ENCODE measurements at regions not wholly inside any gene's neighbourhood (a gene's known extent, or its start where the extent isn't known, plus 50 kb on each side); places are given as distances from the start of the nearest gene placed in this dataset.

DNA sequence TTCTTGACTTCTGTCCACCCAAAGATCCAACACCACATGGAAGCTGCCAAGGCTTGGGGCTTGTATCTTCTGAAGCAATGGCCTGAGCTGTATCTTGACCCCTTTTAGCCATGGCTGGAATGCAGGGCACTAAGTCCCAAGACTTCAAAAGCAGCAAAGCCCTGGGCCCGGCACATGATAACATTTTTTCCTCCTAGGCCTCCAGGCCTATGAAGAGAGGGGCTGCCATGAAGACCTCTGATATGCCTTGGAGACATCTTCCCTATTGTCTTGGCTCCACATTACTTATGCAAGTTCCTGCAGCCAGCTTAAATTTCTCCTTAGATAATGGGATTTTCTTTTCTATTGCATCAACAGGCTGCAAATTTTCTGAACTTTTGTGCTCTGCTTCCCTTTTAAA is 1252.6 kb upstream of the CITED2 start:
- Histone ChIP-seq H3K9ac (ENCODE audit: low read length) (no peak overlapping the region), H3F3A (ENCODE audit: insufficient read depth, low read length) (peaks cover 4% of the 10 kb centered on the region; the same call in 1 of the 2 replicates), H2AFZ (ENCODE audit: low read length) (no peak overlapping the region), H3K4me2 (ENCODE audit: low read length) (no peak overlapping the region), H3K4me1 (ENCODE audit: insufficient read depth, low read length, severe bottlenecking) (no peaks in the 10 kb centered on the region), H3K79me2 (ENCODE audit: insufficient read depth, low read length) (no peaks in the 10 kb centered on the region), H3K4me3 (ENCODE audit: low read depth, low read length, poor library complexity, severe bottlenecking) (no peak overlapping the region), H3K9me3 (ENCODE audit: low read length) (no peaks in the 10 kb centered on the region; the same call in 1 of the 2 replicates), H3K9me2 (ENCODE audit: low read depth, low read length) (no peaks in the 10 kb centered on the region), H3K27me3 (ENCODE audit: insufficient read depth, low read length) (no peaks in the 10 kb centered on the region), H4K20me1 (ENCODE audit: insufficient read depth, low read length) (no peaks in the 10 kb centered on the region), H3K27ac (ENCODE audit: low read depth, low read length, poor library complexity, severe bottlenecking) (no peak overlapping the region), H3K36me3 (ENCODE audit: insufficient read depth, low read length) (no peaks in the 10 kb centered on the region)
- no peak for TF ChIP-seq EZH2 (IDR thresholded peaks at IDR 0.05; ENCODE audit: borderline replicate concordance, low read length)
- TF ChIP-seq, protein P1, sequence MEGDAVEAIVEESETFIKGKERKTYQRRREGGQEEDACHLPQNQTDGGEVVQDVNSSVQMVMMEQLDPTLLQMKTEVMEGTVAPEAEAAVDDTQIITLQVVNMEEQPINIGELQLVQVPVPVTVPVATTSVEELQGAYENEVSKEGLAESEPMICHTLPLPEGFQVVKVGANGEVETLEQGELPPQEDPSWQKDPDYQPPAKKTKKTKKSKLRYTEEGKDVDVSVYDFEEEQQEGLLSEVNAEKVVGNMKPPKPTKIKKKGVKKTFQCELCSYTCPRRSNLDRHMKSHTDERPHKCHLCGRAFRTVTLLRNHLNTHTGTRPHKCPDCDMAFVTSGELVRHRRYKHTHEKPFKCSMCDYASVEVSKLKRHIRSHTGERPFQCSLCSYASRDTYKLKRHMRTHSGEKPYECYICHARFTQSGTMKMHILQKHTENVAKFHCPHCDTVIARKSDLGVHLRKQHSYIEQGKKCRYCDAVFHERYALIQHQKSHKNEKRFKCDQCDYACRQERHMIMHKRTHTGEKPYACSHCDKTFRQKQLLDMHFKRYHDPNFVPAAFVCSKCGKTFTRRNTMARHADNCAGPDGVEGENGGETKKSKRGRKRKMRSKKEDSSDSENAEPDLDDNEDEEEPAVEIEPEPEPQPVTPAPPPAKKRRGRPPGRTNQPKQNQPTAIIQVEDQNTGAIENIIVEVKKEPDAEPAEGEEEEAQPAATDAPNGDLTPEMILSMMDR (IDR thresholded peaks at IDR 0.05; ENCODE audit: low read length): no peak

DNA sequence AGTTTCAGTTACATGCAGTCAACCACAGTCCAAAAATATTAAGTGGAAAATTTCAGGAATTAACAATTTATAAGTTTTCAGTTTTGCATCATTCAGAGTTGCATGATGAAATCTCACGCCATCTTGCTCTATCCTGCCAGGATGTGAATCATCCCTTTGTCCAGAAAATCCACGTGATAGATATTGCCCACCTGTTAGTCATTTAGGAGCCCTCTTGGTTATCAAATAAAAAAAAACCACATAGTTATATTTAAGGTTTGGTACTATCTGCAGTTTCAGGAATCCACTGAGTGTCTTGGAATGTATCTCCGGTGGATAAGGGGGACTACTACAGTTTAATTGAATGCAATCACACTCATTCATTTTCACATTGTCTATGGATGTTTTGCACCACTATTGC is 1249.0 kb upstream of the CITED2 start:
- Histone ChIP-seq H3K27ac (ENCODE audit: low read depth, low read length, poor library complexity, severe bottlenecking) (no peak overlapping the region), H3K9me2 (ENCODE audit: low read depth, low read length) (no peaks in the 10 kb centered on the region), H3K9ac (ENCODE audit: low read length) (no peak overlapping the region), H3K4me3 (ENCODE audit: low read depth, low read length, poor library complexity, severe bottlenecking) (no peak overlapping the region), H3K4me1 (ENCODE audit: insufficient read depth, low read length, severe bottlenecking) (no peaks in the 10 kb centered on the region), H3F3A (ENCODE audit: insufficient read depth, low read length) (peaks cover 4% of the 10 kb centered on the region; the same call in 1 of the 2 replicates), H2AFZ (ENCODE audit: low read length) (no peak overlapping the region), H3K36me3 (ENCODE audit: insufficient read depth, low read length) (no peaks in the 10 kb centered on the region), H3K27me3 (ENCODE audit: insufficient read depth, low read length) (no peaks in the 10 kb centered on the region), H3K4me2 (ENCODE audit: low read length) (no peak overlapping the region), H3K9me3 (ENCODE audit: low read length) (no peaks in the 10 kb centered on the region; the same call in 1 of the 2 replicates), H4K20me1 (ENCODE audit: insufficient read depth, low read length) (no peaks in the 10 kb centered on the region), H3K79me2 (ENCODE audit: insufficient read depth, low read length) (no peaks in the 10 kb centered on the region)
- TF ChIP-seq, protein P1 (IDR thresholded peaks at IDR 0.05; ENCODE audit: low read length): no peak
- TF ChIP-seq EZH2 (IDR thresholded peaks at IDR 0.05; ENCODE audit: borderline replicate concordance, low read length): no peak

DNA sequence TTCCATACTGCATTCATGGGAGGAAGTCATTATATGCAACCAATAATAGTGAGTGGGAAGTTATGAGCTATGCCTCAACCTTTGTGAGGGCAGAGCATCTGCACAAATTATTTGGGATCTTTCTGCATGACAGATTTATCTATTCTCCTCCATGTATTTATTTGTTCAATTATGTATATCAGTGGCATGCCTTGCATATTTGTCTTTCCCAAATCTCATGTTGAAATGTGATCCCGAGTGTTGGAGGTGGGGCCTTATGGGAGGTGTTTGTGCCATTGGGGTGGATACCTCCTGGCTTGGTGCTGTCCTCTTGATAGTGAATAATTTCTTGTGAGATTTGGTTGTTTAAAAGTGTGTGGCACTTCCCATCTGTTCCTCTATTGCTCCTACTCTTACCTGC is 1246.0 kb upstream of the CITED2 start:
- TF ChIP-seq, protein P1 (IDR thresholded peaks at IDR 0.05; ENCODE audit: low read length): no peak
- TF ChIP-seq EZH2 (IDR thresholded peaks at IDR 0.05; ENCODE audit: borderline replicate concordance, low read length): no peak
- no peaks in the 10 kb centered on the region for H3K36me3 ChIP-seq (ENCODE audit: insufficient read depth, low read length)
- no peaks in the 10 kb centered on the region for H3K4me1 ChIP-seq (ENCODE audit: insufficient read depth, low read length, severe bottlenecking)
- H3K4me2 ChIP-seq (ENCODE audit: low read length): no peak overlapping the region
- H3K9me2 ChIP-seq (ENCODE audit: low read depth, low read length): no peaks in the 10 kb centered on the region
- peaks cover 4% of the 10 kb centered on the region; the same call in 1 of the 2 replicates for H3F3A ChIP-seq (ENCODE audit: insufficient read depth, low read length)
- H3K9ac ChIP-seq (ENCODE audit: low read length): no peak overlapping the region
- H4K20me1 ChIP-seq (ENCODE audit: insufficient read depth, low read length): no peaks in the 10 kb centered on the region
- no peak overlapping the region for H3K4me3 ChIP-seq (ENCODE audit: low read depth, low read length, poor library complexity, severe bottlenecking)
- no peaks in the 10 kb centered on the region for H3K79me2 ChIP-seq (ENCODE audit: insufficient read depth, low read length)
- no peak overlapping the region for H2AFZ ChIP-seq (ENCODE audit: low read length)
- H3K27ac ChIP-seq (ENCODE audit: low read depth, low read length, poor library complexity, severe bottlenecking): no peak overlapping the region
- no peaks in the 10 kb centered on the region for H3K9me3 ChIP-seq (ENCODE audit: low read length)
- H3K27me3 ChIP-seq (ENCODE audit: insufficient read depth, low read length): no peaks in the 10 kb centered on the region
